ENCODE measurements at regions not wholly inside any gene's neighbourhood (a gene's known extent, or its start where the extent isn't known, plus 50 kb on each side); places are given as distances from the start of the nearest gene placed in this dataset.

GRCh38 chr5:74477761-74478160, 162.8 kb downstream of the ENC1 start:
- Mint-ChIP-seq H3K4me1 (ENCODE audit: low read depth in 2 of 2) (peaks cover 5 to 7% of the 10 kb centered on the region in 2 donors), H3K4me3 (no peak overlapping the region), H3K36me3 (no peaks in the 10 kb centered on the region), H3K27ac (no peak overlapping the region), H3K27me3 (peaks cover 12 to 19% of the 10 kb centered on the region in 2 donors), H3K9me3 (no peaks in the 10 kb centered on the region)
- DNase-seq (ENCODE audit: low spot score): no peak
- no peak for ATAC-seq

- H3K27ac Mint-ChIP-seq: no peak overlapping the region
- ATAC-seq (no peak), DNase-seq (ENCODE audit: low spot score) (no peak)
- H3K4me1 Mint-ChIP-seq (ENCODE audit: low read depth in 2 of 2): peaks cover 5 to 7% of the 10 kb centered on the region in 2 donors
- no peak overlapping the region for H3K4me3 Mint-ChIP-seq
- H3K36me3 Mint-ChIP-seq: no peaks in the 10 kb centered on the region
- peaks cover 12 to 19% of the 10 kb centered on the region in 2 donors for H3K27me3 Mint-ChIP-seq
- no peaks in the 10 kb centered on the region for H3K9me3 Mint-ChIP-seq
These were observed 163.6 kb downstream of the ENC1 start for GRCh38 chr5:74476819-74477453.

- Mint-ChIP-seq H3K4me3 (peak overlapping the region; percentile 25), H3K9me3 (no peaks in the 10 kb centered on the region)
- peak in 1 of 2 donors; percentile 35 for ATAC-seq
These were observed 164.3 kb downstream of the ENC1 start for GRCh38 chr5:74476046-74476818.

DNA sequence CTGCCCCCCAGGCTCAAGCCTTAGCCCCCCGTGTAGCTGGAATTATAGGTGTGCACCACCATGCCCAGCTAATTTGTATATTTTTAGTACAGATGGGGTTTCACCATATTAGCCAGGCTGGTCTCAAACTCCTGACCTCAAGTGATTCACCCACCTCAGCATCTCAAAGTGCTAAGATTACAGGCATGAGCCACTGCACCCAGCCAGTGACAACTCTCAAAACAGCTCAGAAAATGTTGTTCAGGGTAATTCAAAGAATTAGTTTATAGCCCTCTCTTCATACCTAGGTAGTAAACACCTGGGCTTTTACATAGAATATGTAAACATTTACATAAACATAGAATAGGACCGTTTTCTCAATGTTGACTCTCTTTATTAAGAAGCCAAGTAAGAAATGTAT, 168.7 kb downstream of the ENC1 start:
- H3K4me3 Mint-ChIP-seq: no peak overlapping the region
- no peak overlapping the region for H3K27ac Mint-ChIP-seq
- peaks cover 6 to 7% of the 10 kb centered on the region in 2 donors for H3K27me3 Mint-ChIP-seq
- DNase-seq (ENCODE audit: low spot score) (no peak), ATAC-seq (no peak)
- peaks cover 2 to 7% of the 10 kb centered on the region in 2 donors for H3K4me1 Mint-ChIP-seq (ENCODE audit: low read depth in 2 of 2)
- H3K9me3 Mint-ChIP-seq: no peaks in the 10 kb centered on the region
- H3K36me3 Mint-ChIP-seq: no peaks in the 10 kb centered on the region

More at GRCh38 chr5:74476046-74476818, 164.3 kb downstream of the ENC1 start:
- Mint-ChIP-seq H3K27ac (no peak overlapping the region), H3K27me3 (peaks cover 12 to 19% of the 10 kb centered on the region in 2 donors), H3K4me1 (ENCODE audit: low read depth in 2 of 2) (peaks cover 5 to 7% of the 10 kb centered on the region in 2 donors), H3K36me3 (no peaks in the 10 kb centered on the region)
- no peak for DNase-seq (ENCODE audit: low spot score)

- ATAC-seq (no peak), DNase-seq (ENCODE audit: low spot score) (no peak)
- H3K4me1 Mint-ChIP-seq (ENCODE audit: low read depth in 2 of 2): no peaks in the 10 kb centered on the region
- H3K27me3 Mint-ChIP-seq: peaks cover 0 to 7% of the 10 kb centered on the region in 2 donors
- H3K4me3 Mint-ChIP-seq: no peak overlapping the region
- H3K9me3 Mint-ChIP-seq: no peaks in the 10 kb centered on the region
- H3K27ac Mint-ChIP-seq: no peak overlapping the region
- H3K36me3 Mint-ChIP-seq: no peaks in the 10 kb centered on the region
These were observed 171.1 kb downstream of the ENC1 start for GRCh38 chr5:74469234-74469994.

DNA sequence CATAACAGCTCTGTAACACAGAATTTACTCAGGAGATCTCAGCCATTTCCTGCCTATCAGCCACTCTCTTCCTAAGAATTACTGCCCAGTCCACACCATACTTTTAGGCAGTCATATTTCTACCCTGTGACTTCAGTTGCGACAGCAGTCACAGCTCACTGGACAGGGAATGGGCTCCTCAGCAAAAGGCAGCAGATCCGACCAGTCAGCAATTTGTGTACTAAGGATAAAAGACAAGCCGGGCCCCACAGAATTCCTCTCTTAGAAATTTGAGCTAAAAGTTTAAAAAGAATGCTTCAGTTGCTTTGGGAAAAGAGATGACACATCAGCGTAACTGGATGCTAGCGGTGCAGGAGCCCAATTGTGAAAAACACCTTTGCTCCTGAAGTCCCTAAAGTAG, 172.1 kb downstream of the ENC1 start:
- ATAC-seq: no peak
- no peak overlapping the region for H3K27ac Mint-ChIP-seq
- no peaks in the 10 kb centered on the region for H3K4me1 Mint-ChIP-seq (ENCODE audit: low read depth in 2 of 2)
- no peak overlapping the region for H3K4me3 Mint-ChIP-seq
- H3K9me3 Mint-ChIP-seq: no peaks in the 10 kb centered on the region
- no peaks in the 10 kb centered on the region for H3K36me3 Mint-ChIP-seq
- peaks cover 0 to 7% of the 10 kb centered on the region in 2 donors for H3K27me3 Mint-ChIP-seq
- DNase-seq (ENCODE audit: low spot score): no peak

DNA sequence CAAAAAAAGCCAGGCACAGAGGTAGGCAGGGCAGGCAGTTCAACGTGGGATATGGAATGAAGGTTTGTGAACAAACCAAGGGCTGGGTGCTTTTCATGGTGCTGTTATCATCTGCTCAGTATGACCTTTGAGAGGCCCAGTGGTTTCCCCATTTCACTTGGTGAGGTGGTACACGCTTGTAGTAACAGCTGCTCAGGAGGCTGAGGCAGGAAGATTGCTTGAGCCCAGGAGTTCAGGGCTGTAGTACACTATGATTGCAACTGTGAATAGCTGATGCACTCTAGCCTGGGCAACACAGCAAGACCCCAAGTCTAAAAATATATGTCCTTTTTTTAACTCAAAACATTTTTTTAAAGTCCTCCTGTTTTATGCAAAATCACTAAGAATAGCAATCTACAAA, 174.8 kb downstream of the ENC1 start:
- no peak overlapping the region for H3K4me3 Mint-ChIP-seq
- DNase-seq (ENCODE audit: low spot score) (no peak), ATAC-seq (no peak)
- H3K9me3 Mint-ChIP-seq: no peaks in the 10 kb centered on the region
- H3K27me3 Mint-ChIP-seq: peaks cover 8 to 13% of the 10 kb centered on the region in 2 donors
- H3K36me3 Mint-ChIP-seq: no peaks in the 10 kb centered on the region
- no peaks in the 10 kb centered on the region for H3K4me1 Mint-ChIP-seq (ENCODE audit: low read depth in 2 of 2)
- no peak overlapping the region for H3K27ac Mint-ChIP-seq

DNA sequence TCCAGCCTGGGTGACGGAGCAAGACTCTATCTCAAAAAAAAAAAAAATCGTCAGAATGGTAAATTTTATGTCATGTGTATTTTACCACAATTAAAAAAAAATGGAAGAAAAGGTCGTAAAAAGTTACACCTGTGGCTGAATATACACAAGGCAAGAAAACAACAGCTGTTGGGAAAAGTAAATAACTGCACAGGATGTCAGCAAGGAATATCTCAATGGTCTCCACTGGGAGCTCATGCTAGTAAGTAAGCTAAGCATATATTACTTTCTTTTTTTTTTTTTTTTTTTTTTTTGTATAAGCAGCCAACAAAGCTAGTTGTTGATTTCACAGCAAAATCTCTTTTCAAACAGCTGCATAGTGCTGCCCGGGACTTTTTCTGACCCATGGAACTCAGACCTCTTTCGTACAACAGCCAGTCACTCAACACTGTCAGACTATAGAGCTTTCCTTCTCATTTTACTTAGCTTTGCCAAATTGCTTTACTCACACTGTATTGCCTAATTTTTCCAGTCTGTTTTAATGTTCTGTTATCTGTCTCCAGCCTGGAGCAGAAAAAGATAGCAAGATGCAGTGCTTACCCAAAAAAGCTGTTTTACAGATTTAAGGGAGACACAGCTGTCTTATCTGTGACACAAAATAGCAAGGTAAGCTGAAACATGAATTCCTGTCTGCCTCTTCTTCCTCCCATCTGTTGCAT, 175.9 kb downstream of the ENC1 start:
- Mint-ChIP-seq H3K4me3 (no peak overlapping the region), H3K27me3 (peaks cover 8 to 10% of the 10 kb centered on the region in 2 donors), H3K9me3 (no peaks in the 10 kb centered on the region), H3K36me3 (no peaks in the 10 kb centered on the region), H3K4me1 (ENCODE audit: low read depth in 2 of 2) (no peaks in the 10 kb centered on the region), H3K27ac (no peak overlapping the region)
- DNase-seq (ENCODE audit: low spot score) (no peak), ATAC-seq (no peak)

GRCh38 chr5:74462356-74462755, 178.2 kb downstream of the ENC1 start:
- H3K4me1 Mint-ChIP-seq (ENCODE audit: low read depth in 2 of 2): no peaks in the 10 kb centered on the region
- H3K27ac Mint-ChIP-seq: no peak overlapping the region
- no peaks in the 10 kb centered on the region for H3K36me3 Mint-ChIP-seq
- no peaks in the 10 kb centered on the region for H3K9me3 Mint-ChIP-seq
- ATAC-seq: no peak
- no peak for DNase-seq (ENCODE audit: low spot score)
- no peak overlapping the region for H3K4me3 Mint-ChIP-seq
- H3K27me3 Mint-ChIP-seq: peaks cover 8% of the 10 kb centered on the region in 2 donors

DNA sequence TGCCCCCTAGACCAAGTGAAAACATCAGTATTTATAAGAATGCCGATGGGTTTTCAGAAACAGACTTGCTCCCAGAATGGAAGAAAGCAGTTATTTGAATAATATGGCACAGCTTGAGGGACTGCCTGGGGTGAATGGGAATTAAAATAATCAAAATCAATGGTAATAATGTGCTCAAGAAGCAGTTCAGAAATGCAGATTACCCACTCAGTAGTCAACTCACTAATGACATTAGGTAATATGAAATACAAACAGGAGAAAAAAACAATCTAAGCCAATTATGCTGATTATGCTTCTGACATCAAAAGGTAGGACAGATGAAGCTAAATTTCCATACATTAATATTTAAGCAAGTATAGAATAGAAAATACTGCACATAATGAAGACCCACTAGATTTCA, 179.3 kb downstream of the ENC1 start:
- Mint-ChIP-seq H3K9me3 (no peaks in the 10 kb centered on the region), H3K27me3 (peaks cover 8 to 12% of the 10 kb centered on the region in 2 donors), H3K4me3 (no peak overlapping the region), H3K4me1 (ENCODE audit: low read depth in 2 of 2) (no peaks in the 10 kb centered on the region), H3K36me3 (no peaks in the 10 kb centered on the region), H3K27ac (no peak overlapping the region)
- ATAC-seq (no peak), DNase-seq (ENCODE audit: low spot score) (no peak)

DNA sequence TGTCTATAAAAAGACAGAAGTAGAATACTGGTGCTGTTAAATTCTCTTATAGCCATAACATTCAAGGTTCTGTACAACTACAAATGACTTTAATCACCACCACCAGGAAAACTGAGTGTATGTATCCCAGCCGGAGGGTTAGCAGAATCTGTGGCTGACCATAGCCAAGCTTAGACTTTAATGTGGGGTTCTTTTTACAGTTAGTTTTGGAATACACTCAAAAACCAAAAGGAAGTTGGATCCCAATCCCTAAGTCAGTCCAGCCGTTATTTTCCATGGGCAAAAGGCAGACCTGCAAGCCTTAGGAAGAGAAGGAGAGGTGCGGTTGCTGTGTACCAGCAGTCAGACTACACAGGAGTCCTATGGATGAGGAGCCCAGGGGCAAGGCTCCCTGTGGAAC, 179.8 kb downstream of the ENC1 start:
- H3K4me3 Mint-ChIP-seq: no peak overlapping the region

DNA sequence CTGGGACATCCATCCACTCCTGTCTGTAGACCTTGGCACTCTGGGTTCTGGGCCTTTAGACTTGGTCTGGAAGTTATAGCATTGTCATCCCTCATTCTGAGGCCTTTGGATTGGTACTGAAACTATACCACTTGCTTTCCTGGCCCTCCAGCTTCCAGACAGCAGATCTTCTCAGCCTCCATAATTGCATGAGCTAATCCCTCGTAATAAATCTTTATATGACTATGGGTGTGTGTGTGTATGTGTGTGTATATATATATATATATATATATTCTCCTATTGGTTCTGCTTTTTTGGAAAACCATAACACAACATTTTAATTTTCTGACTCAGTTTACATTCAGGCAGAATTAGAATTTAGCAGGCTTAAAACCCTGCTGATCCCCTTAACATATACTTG, 180.5 kb downstream of the ENC1 start:
- no peaks in the 10 kb centered on the region for H3K36me3 Mint-ChIP-seq
- no peaks in the 10 kb centered on the region for H3K9me3 Mint-ChIP-seq
- no peaks in the 10 kb centered on the region for H3K4me1 Mint-ChIP-seq (ENCODE audit: low read depth in 2 of 2)
- ATAC-seq (no peak), DNase-seq (ENCODE audit: low spot score) (no peak)
- H3K27me3 Mint-ChIP-seq: peaks cover 6 to 13% of the 10 kb centered on the region in 2 donors
- H3K27ac Mint-ChIP-seq: no peak overlapping the region
- no peak overlapping the region for H3K4me3 Mint-ChIP-seq

More for the DNA sequence above, 179.8 kb downstream of the ENC1 start:
- H3K9me3 Mint-ChIP-seq: no peaks in the 10 kb centered on the region
- no peaks in the 10 kb centered on the region for H3K36me3 Mint-ChIP-seq
- H3K27ac Mint-ChIP-seq: no peak overlapping the region
- no peaks in the 10 kb centered on the region for H3K4me1 Mint-ChIP-seq (ENCODE audit: low read depth in 2 of 2)
- DNase-seq (ENCODE audit: low spot score) (no peak), ATAC-seq (no peak)
- H3K27me3 Mint-ChIP-seq: peaks cover 6 to 13% of the 10 kb centered on the region in 2 donors

GRCh38 chr5:74457876-74458275, 182.7 kb downstream of the ENC1 start:
- no peak overlapping the region for H3K4me3 Mint-ChIP-seq
- DNase-seq (ENCODE audit: low spot score) (no peak), ATAC-seq (no peak)
- H3K27ac Mint-ChIP-seq: no peak overlapping the region
- peaks cover 8 to 13% of the 10 kb centered on the region in 2 donors for H3K27me3 Mint-ChIP-seq
- H3K9me3 Mint-ChIP-seq: no peaks in the 10 kb centered on the region
- no peaks in the 10 kb centered on the region for H3K4me1 Mint-ChIP-seq (ENCODE audit: low read depth in 2 of 2)
- H3K36me3 Mint-ChIP-seq: no peaks in the 10 kb centered on the region
